K562 (cell line): ENCODE measurements at regions not wholly inside any gene's neighbourhood (a gene's known extent, or its start where the extent isn't known, plus 50 kb on each side); places are given as distances from the start of the nearest gene placed in this dataset.

Experiments
- ATAC-seq: fragments of 200-7000 bp; cut with Tn5 transposase; 3 replicates; pipeline ENCODE4 v1.9.1; 2020; ENCODE audit warnings: moderate library complexity
- BruUV-seq: library from RNA; stranded (reverse); fragments of 400-500 nt; replicated peaks from 2 replicates; lab custom pipeline; 2021; lab: Mats Ljungman, UMichigan
- CTCF ChIA-PET: fragments of 300-600 bp; formaldehyde crosslinking; extraction: SDS; loops from one replicate; lab custom pipeline; 2021; ENCODE audit warnings: low intra/inter-chr PET ratio; lab: Yijun Ruan, JAX
- POLR2A ChIA-PET: fragments of 300-600, 350-650 bp; sonication (Branson Sonifier 250); formaldehyde crosslinking; extraction: SDS; loops from one replicate; lab custom pipeline; 2021; ENCODE audit warnings: antibody characterized with exemption, inconsistent platforms; lab: Yijun Ruan, JAX
- DNase-seq, 4 experiments: peaks; one replicate each; pipeline versions ENCODE4 v3.0.0 to v3.0.0-alpha.2; 2011 to 2018; ENCODE audit warnings: low spot score in 3 of 4, mixed read lengths in 3 of 4; ENCODE audit errors: extremely low read depth in 1 of 4
- FAIRE-seq: peaks from 2 replicates; lab custom pipeline; 2011; peaks lifted over from hg19 to GRCh38; lab: Jason Lieb, UNC
- H2AFZ ChIP-seq: 2 replicates; pipeline ENCODE4 v1.6.0; 2011; ENCODE audit warnings: low read depth, low read length, control low read depth, inconsistent platforms
- H3K27ac ChIP-seq: fragments of 200-600 bp; 3 replicates; pipeline ENCODE4 v1.8.0; 2011; ENCODE audit warnings: low read depth, mild to moderate bottlenecking, control low read depth, inconsistent platforms, low read length, moderate library complexity, mixed read lengths; ENCODE audit errors: extremely low read depth
- H3K27me3 ChIP-seq, 2 experiments: fragments of 300-600 bp in 1 of 2; 2 replicates in 1 of 2; 3 replicates in 1 of 2; pipeline versions ENCODE4 v1.6.0 to v1.8.0; 2011; ENCODE audit warnings: inconsistent platforms in 2 of 2, low read length in 2 of 2, mild to moderate bottlenecking in 1 of 2, mixed read lengths in 1 of 2, moderate library complexity in 1 of 2; ENCODE audit not compliant: control insufficient read depth in 2 of 2, insufficient read depth in 2 of 2
- H3K36me3 ChIP-seq: fragments of 300-600 bp; 3 replicates; pipeline ENCODE4 v1.8.0; 2011; ENCODE audit warnings: mild to moderate bottlenecking, low read length, inconsistent platforms; ENCODE audit not compliant: control insufficient read depth, insufficient read depth
- H3K4me1 ChIP-seq, 2 experiments: fragments of 200-600 bp in 1 of 2; replicated peaks in 1 of 2; 2 replicates in 1 of 2; 3 replicates in 1 of 2; pipeline versions ENCODE4 v1.5.1 to v1.8.0; 2011; ENCODE audit warnings: inconsistent platforms in 2 of 2, low read length in 2 of 2, mild to moderate bottlenecking in 1 of 2, mixed read lengths in 1 of 2, moderate library complexity in 1 of 2; ENCODE audit not compliant: control insufficient read depth in 2 of 2, insufficient read depth in 2 of 2
- H3K4me2 ChIP-seq: 2 replicates; pipeline ENCODE4 v1.6.1; 2011; ENCODE audit warnings: low read length, control low read depth, inconsistent platforms, mixed read lengths; ENCODE audit not compliant: insufficient read depth
- H3K4me3 ChIP-seq: fragments of 200-600 bp; sonication (generic), shearing (Covaris generic); 2 replicates; pipeline ENCODE4 v1.5.1; 2016; ENCODE audit warnings: control low read depth, inconsistent platforms
- H3K79me2 ChIP-seq: fragments of 200-600 bp; 3 replicates; pipeline ENCODE4 v1.8.0; 2011; ENCODE audit warnings: low read length, inconsistent platforms; ENCODE audit not compliant: control insufficient read depth, insufficient read depth
- H3K9ac ChIP-seq, 2 experiments: 2 replicates each; pipeline versions ENCODE4 v1.6.0 to v1.6.1; 2011; ENCODE audit warnings: low read depth in 2 of 2, low read length in 2 of 2, control low read depth in 1 of 2, inconsistent platforms in 1 of 2, mild to moderate bottlenecking in 1 of 2, mixed read lengths in 1 of 2; ENCODE audit not compliant: insufficient read depth in 1 of 2
- H3K9me1 ChIP-seq: one replicate; pipeline ENCODE4 v1.6.0; 2011; ENCODE audit warnings: inconsistent platforms, mild to moderate bottlenecking, low read length, moderate library complexity; ENCODE audit not compliant: control insufficient read depth, insufficient read depth
- H3K9me3 ChIP-seq: replicated peaks from 2 replicates; pipeline ENCODE4 v1.5.1; 2011; ENCODE audit warnings: low read depth, low read length, inconsistent platforms; ENCODE audit not compliant: control insufficient read depth, insufficient read depth
- H4K20me1 ChIP-seq: replicated peaks from 2 replicates; pipeline ENCODE4 v1.6.1; 2011; ENCODE audit warnings: low read length, inconsistent platforms, mixed read lengths; ENCODE audit not compliant: control insufficient read depth, insufficient read depth
- CBX5 ChIP-seq: IDR thresholded peaks from 2 replicates; pipeline ENCODE4 v1.6.1; 2014; ENCODE audit warnings: low read depth, borderline replicate concordance
- ERF ChIP-seq: fragments of 450-650 bp; formaldehyde crosslinking; IDR thresholded peaks from 2 replicates; pipeline ENCODE4 v1.4.0; 2020; ENCODE audit warnings: mild to moderate bottlenecking, mixed read lengths
- EZH2 ChIP-seq: IDR thresholded peaks from 2 replicates; pipeline ENCODE4 v1.6.1; 2012; ENCODE audit warnings: low read depth, mild to moderate bottlenecking, inconsistent platforms, low read length, borderline replicate concordance
- FOXA1 ChIP-seq: fragments of 450-650 bp; IDR thresholded peaks from 2 replicates; pipeline ENCODE4 v1.6.1; 2016; ENCODE audit warnings: mild to moderate bottlenecking, borderline replicate concordance
- FOXJ3 ChIP-seq: sonication (generic); formaldehyde crosslinking; IDR thresholded peaks from 2 replicates; pipeline ENCODE4 v1.4.0; 2020; ENCODE audit warnings: mild to moderate bottlenecking, missing genetic modification reagents
- GABPA ChIP-seq: fragments of 200-800 bp; sonication (Bioruptor generic); conservative IDR thresholded peaks from 2 replicates; pipeline ENCODE4 v1.6.1; 2016; ENCODE audit warnings: low read depth, missing genetic modification characterization, missing compliant biosample characterization
- GATAD2B ChIP-seq: fragments of 450-650 bp; IDR thresholded peaks from 2 replicates; pipeline ENCODE4 v1.6.1; 2017; ENCODE audit warnings: mild to moderate bottlenecking, borderline replicate concordance
- HDGF ChIP-seq: fragments of 450-650 bp; IDR thresholded peaks from 2 replicates; pipeline ENCODE4 v1.6.1; 2016
- NELFE ChIP-seq: IDR thresholded peaks from 2 replicates; pipeline ENCODE4 v1.6.1; 2011; ENCODE audit warnings: mild to moderate bottlenecking; ENCODE audit not compliant: insufficient read depth, insufficient read length
- NFRKB ChIP-seq: fragments of 450-650 bp; IDR thresholded peaks from 2 replicates; pipeline ENCODE4 v1.6.1; 2016; ENCODE audit warnings: low read depth
- RB1 ChIP-seq: fragments of 450-650 bp; IDR thresholded peaks from 2 replicates; pipeline ENCODE4 v1.6.1; 2017; ENCODE audit warnings: low read depth, mild to moderate bottlenecking
- RBM15 ChIP-seq: fragments of 200-400 bp; formaldehyde crosslinking; IDR thresholded peaks from 2 replicates; pipeline ENCODE4 v1.6.1; 2018; ENCODE audit warnings: mild to moderate bottlenecking, low read length, moderate library complexity; ENCODE audit not compliant: insufficient read depth
- SRSF1 ChIP-seq: fragments of 200-400 bp; formaldehyde crosslinking; IDR thresholded peaks from 2 replicates; pipeline ENCODE4 v1.6.1; 2017; ENCODE audit warnings: mild to moderate bottlenecking, low read depth, low read length, moderate library complexity
- ZBTB1 ChIP-seq: sonication (generic); formaldehyde crosslinking; IDR thresholded peaks from 2 replicates; pipeline ENCODE4 v1.8.1; 2023; ENCODE audit warnings: missing genetic modification reagents, low read depth, mild to moderate bottlenecking, borderline replicate concordance
- ZKSCAN8 ChIP-seq: fragments of 200-800 bp; sonication (Bioruptor generic); IDR thresholded peaks from 2 replicates; pipeline ENCODE4 v1.6.1; 2016; ENCODE audit warnings: missing genetic modification characterization, missing compliant biosample characterization
- ZNF121 ChIP-seq: sonication (generic); formaldehyde crosslinking; conservative IDR thresholded peaks from 2 replicates; pipeline ENCODE4 v1.8.0; 2022; ENCODE audit warnings: missing genetic modification reagents
- ZNF133 ChIP-seq: fragments of 250-450 bp; sonication (Bioruptor Pico); IDR thresholded peaks from 2 replicates; pipeline ENCODE4 v1.4.0; 2020; ENCODE audit warnings: mild to moderate bottlenecking
- ZNF57 ChIP-seq: fragments of 450-650 bp; formaldehyde crosslinking; IDR thresholded peaks from 2 replicates; pipeline ENCODE4 v1.4.0; 2020; ENCODE audit warnings: mild to moderate bottlenecking, moderate library complexity
- ZNF75A ChIP-seq: fragments of 450-650 bp; formaldehyde crosslinking; IDR thresholded peaks from 2 replicates; pipeline ENCODE4 v1.4.0; 2020; ENCODE audit warnings: mild to moderate bottlenecking
- in situ Hi-C: fragments of 300-500 bp; cut with MboI; formaldehyde crosslinking; loops from 4 replicates; pipeline ENCODE4 v1.15.0; 2018; ENCODE audit warnings: inconsistent platforms, mixed read lengths
- intact Hi-C: fragments of 100-400 bp; cut with micrococcal nuclease; formaldehyde crosslinking; loops from 2 replicates; pipeline ENCODE4 v1.14.2; 2022
- TF ChIP-seq, protein P1 (sequence below): fragments of 450-650 bp; formaldehyde crosslinking; IDR thresholded peaks from 2 replicates; pipeline ENCODE4 v1.4.0; 2022; ENCODE audit warnings: missing genetic modification characterization
- TF ChIP-seq, protein P2 (sequence below): sonication (generic); formaldehyde crosslinking; IDR thresholded peaks from 2 replicates; pipeline ENCODE4 v1.8.0; 2022; ENCODE audit warnings: mild to moderate bottlenecking, missing genetic modification reagents, borderline replicate concordance
- TF ChIP-seq, protein P3 (sequence below): fragments of 250-450 bp; sonication (Bioruptor Pico); IDR thresholded peaks from 2 replicates; pipeline ENCODE4 v1.8.0; 2021; ENCODE audit warnings: mild to moderate bottlenecking, moderate library complexity

DNA sequence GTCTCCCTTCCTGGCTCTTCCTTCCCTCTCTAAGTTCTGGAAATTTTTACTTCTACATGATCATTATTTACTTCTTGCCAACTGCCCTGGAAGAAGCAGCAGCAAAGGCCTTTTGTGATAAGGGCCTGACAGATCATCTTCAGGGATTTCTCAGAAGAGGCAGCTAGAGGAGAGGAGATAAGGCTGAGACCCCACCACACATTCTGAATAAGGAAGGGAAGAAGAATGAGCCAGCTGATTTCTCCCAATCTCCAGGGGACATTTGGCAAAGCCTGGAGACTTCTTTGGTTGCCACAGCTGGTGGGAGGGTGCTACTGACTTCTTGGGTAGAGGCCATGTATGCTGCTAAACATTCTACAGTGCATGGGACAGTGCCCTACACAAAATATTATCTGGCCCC, 122.4 kb upstream of the OR9Q1 start:
- Histone ChIP-seq H3K4me3 (no peak overlapping the region), H3K4me1 (peaks cover 27 to 56% of the 10 kb centered on the region in 2 experiments), H3K79me2 (no peaks in the 10 kb centered on the region), H3K4me2 (peak overlapping the region; percentile 59), H3K9me1 (no peaks in the 10 kb centered on the region), H3K27me3 (no peaks in the 10 kb centered on the region), H3K36me3 (no peaks in the 10 kb centered on the region), H3K9me3 (no peaks in the 10 kb centered on the region), H2AFZ (no peak overlapping the region), H4K20me1 (no peaks in the 10 kb centered on the region), H3K9ac (no peak overlapping the region; a peak in 1 of 4 replicates), H3K27ac (peak overlapping the region; percentile 43; the same call in 1 of the 3 replicates)
- BruUV-seq = no TSS peak
- ChIA-PET CTCF (no interaction called here), POLR2A (interaction anchor here (0.6 kb wide), 1 partner anchor 390 kb away, joined by 3 read pairs; no protein-coding TSS in a partner anchor)
- in situ Hi-C loops = no loop called here
- intact Hi-C loops = no loop called here
- ATAC-seq (peak; percentile 71), FAIRE-seq (peak; percentile 85), DNase-seq (peak in 3 of 4 experiments; percentile 28 to 87 (median 78))
- TF ChIP-seq ZNF75A (CRISPR knock-in tag) (no peak), CBX5 (no peak), FOXJ3 (CRISPR knock-in tag) (no peak), ZNF57 (no peak), NFRKB (no peak), NELFE (no peak), RBM15 (no peak), ERF (no peak), GATAD2B (peak; percentile 70; the same call in 1 of the 2 replicates), ZKSCAN8 (CRISPR knock-in tag) (no peak), EZH2 (no peak), RB1 (no peak), ZBTB1 (CRISPR knock-in tag) (no peak), ZNF121 (CRISPR knock-in tag) (no peak), SRSF1 (no peak), ZNF133 (no peak), GABPA (no peak), FOXA1 (no peak), HDGF (no peak)
- TF ChIP-seq, protein P1, sequence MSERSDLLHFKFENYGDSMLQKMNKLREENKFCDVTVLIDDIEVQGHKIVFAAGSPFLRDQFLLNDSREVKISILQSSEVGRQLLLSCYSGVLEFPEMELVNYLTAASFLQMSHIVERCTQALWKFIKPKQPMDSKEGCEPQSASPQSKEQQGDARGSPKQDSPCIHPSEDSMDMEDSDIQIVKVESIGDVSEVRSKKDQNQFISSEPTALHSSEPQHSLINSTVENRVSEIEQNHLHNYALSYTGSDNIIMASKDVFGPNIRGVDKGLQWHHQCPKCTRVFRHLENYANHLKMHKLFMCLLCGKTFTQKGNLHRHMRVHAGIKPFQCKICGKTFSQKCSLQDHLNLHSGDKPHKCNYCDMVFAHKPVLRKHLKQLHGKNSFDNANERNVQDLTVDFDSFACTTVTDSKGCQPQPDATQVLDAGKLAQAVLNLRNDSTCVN (CRISPR knock-in tag) = no peak
- TF ChIP-seq, protein P2, sequence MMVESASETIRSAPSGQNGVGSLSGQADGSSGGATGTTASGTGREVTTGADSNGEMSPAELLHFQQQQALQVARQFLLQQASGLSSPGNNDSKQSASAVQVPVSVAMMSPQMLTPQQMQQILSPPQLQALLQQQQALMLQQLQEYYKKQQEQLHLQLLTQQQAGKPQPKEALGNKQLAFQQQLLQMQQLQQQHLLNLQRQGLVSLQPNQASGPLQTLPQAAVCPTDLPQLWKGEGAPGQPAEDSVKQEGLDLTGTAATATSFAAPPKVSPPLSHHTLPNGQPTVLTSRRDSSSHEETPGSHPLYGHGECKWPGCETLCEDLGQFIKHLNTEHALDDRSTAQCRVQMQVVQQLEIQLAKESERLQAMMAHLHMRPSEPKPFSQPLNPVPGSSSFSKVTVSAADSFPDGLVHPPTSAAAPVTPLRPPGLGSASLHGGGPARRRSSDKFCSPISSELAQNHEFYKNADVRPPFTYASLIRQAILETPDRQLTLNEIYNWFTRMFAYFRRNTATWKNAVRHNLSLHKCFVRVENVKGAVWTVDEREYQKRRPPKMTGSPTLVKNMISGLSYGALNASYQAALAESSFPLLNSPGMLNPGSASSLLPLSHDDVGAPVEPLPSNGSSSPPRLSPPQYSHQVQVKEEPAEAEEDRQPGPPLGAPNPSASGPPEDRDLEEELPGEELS (CRISPR knock-in tag) = no peak
- TF ChIP-seq, protein P3, sequence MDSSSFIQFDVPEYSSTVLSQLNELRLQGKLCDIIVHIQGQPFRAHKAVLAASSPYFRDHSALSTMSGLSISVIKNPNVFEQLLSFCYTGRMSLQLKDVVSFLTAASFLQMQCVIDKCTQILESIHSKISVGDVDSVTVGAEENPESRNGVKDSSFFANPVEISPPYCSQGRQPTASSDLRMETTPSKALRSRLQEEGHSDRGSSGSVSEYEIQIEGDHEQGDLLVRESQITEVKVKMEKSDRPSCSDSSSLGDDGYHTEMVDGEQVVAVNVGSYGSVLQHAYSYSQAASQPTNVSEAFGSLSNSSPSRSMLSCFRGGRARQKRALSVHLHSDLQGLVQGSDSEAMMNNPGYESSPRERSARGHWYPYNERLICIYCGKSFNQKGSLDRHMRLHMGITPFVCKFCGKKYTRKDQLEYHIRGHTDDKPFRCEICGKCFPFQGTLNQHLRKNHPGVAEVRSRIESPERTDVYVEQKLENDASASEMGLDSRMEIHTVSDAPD (CRISPR knock-in tag) = no peak
